HG02840 (cell line): ENCODE measurements at regions not wholly inside any gene's neighbourhood (a gene's known extent, or its start where the extent isn't known, plus 50 kb on each side); places are given as distances from the start of the nearest gene placed in this dataset.

Experiments
- ATAC-seq: cut with Tn5 transposase; IDR thresholded peaks from one replicate; pipeline ENCODE4 v1.9.1; 2021; ENCODE audit warnings: mild to moderate bottlenecking, moderate library complexity, moderate number of reproducible peaks; ENCODE audit not compliant: unreplicated experiment, low FRiP score

DNA sequence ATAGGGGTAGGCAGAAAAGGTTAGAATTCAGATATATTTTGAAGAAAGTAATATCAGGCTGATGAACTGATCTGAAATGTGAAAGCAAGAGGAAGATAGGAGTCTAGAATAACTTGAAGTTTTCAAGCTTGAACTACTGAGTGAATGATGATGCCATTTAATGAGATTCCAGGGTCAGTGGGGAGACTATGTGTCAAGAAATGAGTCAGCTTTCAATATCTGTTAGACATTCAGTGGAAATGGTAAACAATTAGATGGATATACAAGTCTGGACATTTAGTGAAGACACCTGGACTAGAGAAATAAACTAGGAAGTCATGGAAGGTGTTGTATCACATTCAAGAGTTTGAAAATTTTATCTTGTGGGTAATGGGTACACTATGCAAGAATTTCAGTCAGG is 326.9 kb downstream of the FSIP2 start:
- no peak for ATAC-seq

DNA sequence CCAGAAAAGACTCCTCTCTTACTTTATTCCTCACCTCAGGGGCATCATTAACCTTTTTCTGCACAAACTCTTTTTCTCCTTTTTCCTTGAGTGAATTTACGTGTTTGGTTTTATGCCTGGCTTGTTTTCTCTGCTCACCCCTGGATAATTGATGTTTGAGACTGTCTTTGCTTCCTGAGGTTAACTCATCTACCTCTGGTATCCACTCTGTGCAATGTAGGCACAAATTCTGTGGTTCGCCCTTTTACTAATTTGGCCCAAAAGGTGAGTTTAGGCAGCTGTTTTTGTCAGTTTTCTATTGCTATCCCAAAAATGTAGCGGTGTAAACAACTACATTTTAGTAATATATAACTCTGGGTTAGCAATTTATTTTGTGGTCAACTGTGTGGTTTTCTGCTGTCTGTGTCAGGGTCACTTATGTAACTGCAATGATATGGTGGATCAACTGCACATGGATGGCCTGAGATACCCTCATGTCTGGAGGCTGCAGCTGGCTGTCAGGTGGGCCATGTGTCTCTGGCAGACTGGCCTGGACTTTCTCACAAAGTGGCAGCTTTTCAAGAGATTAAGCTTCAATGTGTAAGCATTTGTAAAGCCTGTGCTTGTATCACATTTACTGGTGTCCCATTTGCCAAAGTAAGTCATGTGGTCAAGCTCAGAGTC is 329.7 kb downstream of the FSIP2 start:
- no peak for ATAC-seq

DNA sequence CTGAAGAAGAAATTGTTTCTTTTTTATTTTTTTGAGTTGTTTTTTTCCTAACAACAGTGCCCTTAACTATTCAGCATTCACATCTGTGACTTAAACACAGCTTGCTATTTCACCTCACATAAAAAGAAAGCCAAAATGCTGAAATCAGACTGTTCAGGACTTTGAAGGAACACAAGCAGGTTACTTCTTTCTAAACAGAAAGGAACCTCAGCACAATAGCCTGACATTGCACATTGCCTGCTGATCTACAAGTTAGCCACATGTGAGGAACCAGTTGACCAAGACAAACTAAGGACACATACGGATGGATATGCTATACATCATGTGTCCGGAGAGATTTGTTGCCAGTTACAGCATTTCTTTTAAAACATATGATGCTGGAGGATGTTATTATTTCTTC is 331.1 kb downstream of the FSIP2 start:
- no peak for ATAC-seq

DNA sequence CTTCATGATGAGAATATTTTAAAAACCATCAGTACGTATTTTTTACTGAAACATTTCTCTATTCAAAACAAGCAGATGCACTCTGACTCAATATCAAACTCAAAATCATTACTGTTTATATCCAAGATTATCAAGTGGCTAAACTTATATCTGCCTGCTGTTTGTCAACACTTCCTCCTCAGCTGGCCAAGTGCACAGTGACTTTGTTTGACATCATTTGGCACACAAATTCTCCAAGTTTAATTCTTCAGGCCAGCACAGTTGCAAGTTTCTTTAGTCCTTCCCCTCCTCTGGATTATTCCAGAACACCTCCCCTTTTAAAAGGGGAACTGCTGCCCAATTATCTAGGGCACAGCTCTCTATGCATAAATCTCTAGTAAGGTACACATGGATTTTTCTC is 346.6 kb downstream of the FSIP2 start:
- no peak for ATAC-seq

DNA sequence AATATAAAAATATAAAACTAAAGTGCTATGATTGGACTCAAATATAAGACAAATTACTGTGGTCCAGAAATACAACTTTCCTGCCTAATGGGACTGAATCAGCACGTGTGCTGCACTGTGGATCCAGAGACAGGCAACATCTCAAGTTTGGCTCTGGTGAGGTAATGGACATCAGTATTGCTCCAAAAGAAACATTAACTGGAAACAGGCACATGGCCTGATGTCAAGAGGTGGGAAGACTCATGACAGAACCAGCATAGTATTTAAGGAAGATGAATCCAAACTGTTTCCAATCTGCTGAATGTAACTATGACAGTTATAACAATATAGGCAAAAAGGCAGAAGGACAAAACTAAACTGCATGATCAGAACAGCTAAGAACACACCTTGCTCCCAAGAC is 354.6 kb downstream of the FSIP2 start:
- ATAC-seq: no peak

DNA sequence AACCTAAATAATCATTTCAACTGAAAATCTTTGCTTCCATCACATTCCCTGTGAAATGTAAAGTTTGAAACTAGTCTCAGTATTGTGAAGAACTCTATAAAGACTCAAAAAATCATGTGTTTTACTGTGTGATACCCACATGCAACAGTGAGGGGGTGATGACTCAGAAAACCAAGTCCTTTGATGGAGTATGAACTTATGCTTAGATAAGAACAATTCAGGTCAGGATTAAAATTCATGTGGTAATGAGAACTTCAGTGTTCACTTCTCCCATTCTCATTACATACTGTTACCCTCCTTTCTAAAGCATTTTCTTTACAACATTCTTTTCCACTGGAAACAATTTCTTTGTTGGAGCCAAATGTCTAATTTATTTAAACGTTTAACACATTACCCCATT is 360.2 kb downstream of the FSIP2 start:
- no peak for ATAC-seq

DNA sequence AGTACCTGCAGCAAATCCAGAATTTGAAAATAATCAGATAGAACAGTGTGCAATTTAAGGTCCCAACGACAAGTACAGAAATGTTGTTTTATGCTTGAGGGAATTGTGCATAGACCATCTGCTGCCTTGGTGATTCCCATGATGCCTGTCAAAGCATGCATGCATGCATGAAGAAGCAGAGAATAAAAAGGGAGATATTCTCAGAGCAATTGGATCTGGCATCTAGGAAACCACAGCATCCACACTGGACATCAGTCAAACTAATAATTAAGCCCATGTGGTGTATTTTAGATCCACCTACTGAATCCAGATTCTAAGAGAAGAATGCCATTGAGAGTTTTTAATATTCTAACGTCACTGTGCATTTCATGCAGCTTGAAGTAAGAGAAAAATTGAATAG is 361.2 kb downstream of the FSIP2 start:
- ATAC-seq: no peak

DNA sequence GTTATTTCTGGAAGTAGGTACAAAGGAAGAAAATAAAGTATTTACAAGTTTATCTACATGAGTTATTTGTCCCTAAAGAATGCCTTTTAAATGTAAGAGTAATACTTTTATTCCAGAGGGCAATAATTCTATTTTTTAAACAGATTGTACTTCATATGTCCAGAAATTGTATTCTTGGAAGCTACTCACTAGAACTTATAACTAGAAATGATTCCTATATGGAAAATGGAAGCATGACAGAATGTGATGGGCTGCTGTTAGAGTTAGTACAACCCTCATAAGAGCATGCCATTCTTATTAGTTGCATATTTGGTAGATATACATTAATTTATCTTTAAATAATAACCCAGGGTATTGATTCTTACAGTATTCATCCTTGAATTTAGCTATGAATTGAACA is 362.0 kb downstream of the FSIP2 start:
- no peak for ATAC-seq

DNA sequence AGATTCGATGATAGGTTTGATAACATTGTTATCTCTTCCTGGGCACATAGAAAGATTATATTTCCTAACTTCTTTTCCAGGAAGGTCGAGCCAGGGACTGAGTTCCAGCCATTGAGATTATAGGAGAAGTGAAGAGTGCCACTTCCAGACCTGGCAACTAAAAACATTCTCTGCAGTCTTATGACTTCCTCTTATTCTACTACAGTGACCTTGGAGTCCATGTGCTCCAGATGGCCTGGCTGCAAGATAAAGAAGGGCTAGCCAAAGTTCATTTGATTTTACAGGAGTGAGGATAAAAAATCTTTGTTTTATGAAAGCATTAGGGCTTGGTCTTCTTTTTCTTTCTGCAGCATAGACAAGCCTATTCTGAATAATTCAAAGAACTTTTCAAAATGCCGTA is 363.0 kb downstream of the FSIP2 start:
- ATAC-seq: no peak

DNA sequence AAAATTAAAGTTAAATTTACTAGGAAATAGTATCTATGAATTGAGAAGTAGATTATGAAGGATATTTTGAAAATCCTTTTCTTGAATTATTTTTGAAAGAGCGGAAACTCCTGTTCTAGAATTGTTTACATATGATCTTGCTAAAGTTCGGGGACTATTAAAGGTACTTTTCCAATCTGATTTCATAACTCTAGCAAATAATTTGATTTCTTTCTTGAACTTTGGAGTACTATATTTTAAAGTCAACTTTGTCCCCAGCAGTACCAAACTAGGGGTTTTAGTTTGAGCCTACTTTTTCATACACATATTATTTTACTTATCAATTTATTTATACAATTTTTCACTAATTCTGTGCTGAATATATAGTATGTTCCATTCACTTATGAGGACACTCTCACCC is 364.7 kb downstream of the FSIP2 start:
- no peak for ATAC-seq

DNA sequence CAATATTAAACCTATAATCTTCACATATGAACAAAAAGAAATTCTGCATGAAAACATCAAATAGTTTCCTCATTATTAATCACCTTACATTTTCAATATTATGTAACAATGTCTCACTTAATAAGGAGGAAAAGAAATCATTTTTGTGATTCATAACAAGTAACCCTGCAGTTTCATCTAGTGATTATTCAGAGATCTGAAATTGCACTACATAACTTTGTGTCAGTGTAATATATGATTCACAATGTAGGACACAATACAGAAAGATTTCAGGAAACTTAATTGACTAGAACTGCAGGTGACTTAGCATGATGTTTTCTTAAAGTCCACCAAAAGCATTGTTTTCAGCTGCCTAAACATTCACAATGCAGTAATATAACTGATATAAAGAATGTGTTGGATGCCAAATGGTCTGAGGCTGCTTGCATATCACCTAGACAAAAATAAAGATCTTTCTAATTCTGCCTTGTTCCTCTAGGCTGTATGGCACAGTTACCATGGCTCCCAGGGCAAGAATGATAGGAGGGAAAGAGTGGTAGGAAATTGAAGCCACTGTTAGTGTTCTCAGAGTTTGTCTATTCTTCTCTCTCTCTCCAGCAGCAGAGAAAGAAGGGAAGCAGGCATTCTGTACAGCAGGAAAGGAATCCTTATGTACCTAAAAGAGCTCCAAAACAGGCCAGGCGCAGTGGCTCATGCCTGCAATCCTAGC is 366.6 kb downstream of the FSIP2 start:
- no peak for ATAC-seq

DNA sequence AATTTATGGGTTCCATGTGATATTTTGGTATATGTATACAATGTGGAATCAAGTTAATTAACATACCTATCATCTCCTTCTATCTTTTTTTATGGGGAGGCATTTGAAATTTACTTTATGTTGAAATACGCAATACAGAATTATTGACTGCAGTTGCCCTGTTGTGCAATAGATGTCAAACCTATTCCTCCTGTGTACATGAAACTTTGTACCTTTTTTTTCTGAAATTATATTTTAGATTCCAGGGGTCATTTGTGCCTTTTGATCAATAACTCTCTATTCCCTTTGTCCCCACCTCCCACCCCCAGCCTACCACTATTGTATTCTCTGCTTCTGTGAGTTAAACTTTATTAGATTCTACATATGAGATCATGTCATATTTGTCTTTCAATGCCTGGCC is 369.9 kb downstream of the FSIP2 start:
- no peak for ATAC-seq

DNA sequence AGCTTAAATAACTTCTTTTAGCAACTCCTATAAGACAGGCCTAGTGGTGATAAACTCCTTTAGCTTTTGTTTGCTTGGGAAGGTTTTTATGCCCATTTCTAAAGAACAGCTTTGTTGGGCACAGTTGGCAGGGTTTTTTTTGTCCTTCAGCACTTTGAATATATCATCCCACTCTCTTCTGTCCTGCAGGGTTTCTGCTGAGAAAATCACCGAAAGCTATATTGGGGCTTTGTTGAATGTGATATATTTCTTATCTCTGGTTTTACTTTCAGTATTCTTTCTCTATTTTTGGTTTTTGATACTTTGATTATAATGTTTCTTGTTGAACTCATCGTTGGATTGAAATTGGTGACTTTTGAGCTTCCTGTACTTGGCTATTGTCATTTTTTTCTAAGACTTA is 372.8 kb upstream of the ZC3H15 start:
- ATAC-seq: no peak

DNA sequence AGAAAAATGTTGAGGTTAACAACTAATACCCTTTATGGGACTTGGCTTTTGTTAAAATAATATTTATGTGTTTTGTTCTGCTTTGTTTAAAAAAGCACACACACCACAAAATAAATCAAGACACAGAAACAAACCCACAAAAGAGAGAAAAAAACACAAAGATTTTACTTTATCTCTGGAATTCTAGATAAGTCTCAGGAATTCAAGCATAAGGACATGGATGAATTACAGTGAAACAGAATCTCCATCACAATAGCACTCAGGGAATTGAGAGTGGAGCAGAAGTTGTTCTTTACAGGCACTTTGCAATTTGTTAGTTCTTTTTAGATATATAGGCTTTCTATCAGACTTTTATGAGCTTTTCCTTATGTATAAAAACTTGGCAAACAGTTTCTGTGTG is 360.9 kb upstream of the ZC3H15 start:
- no peak for ATAC-seq

DNA sequence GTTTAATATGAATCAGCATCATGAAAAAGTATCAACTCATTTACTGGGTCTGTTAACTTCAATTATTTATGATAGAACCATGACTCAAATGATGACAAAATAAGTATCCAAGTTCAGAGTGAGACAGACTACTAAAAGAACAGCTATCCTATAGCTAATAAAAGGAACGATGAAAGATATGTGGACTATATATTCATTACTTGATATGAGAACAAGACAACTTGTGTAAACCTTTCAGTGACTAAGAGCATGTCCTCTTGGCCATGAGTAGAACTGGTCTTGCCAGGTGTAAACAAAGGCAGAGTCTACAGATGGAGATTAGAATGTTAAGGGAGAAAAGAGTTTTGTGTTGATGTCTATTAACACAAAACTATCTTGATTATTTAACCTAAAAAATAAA is 360.4 kb upstream of the ZC3H15 start:
- ATAC-seq: no peak

DNA sequence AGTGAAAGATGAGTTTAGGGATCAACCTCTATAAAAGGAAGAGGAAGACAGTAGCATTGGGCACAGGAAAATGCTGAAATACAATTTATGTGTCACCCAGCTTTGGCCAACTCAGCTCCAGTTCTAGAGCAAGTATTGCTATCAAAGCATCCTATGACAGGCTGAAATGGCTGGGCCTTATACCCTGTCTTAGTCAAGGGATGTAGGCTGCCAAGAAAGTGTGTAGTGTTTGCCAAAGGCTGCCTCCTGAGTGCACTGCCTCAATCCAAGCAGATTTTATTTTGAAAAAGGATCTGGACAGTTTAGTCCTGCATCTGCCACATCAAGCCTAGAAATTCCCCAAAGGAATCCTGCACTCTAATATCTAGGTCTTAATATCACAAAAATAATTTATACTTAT is 359.9 kb upstream of the ZC3H15 start:
- ATAC-seq: no peak

DNA sequence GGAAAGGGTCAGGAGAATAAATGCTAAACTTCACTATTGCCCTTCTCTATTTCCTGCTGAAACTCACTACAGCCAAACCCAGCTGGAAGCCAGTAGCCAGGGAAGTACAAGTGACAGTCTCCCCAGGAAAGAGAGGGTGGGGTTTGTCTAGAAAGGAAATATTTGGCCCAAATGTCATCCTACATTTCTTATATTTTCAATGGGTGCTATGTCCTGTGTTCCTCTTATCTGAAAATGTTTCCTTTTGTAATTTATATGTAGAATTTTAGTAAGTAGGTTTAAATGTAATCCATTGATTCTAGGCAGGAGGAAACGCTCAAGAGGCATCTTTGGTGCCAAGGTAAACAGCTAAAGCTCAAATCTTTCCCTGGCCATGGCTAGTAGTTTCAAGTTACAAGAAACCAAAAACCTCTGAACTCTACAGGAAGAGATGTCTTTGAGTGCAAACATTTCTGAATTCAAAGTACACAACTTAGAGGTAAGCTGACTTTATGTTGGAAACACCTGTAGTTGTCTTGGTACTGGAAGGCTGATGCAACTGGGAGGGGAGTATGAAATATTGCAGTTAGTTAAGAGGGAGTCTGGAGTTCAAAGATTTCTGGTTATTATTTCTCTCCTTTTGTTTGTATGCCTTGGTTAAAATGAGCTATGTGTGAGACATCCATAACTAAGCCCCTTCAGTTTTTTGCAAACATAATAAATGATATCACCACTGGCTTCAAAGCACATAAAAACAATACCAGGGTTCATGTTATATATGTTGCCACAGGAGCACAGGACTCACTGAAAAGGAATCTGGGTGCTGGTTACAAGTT is 356.1 kb upstream of the ZC3H15 start:
- ATAC-seq: no peak

DNA sequence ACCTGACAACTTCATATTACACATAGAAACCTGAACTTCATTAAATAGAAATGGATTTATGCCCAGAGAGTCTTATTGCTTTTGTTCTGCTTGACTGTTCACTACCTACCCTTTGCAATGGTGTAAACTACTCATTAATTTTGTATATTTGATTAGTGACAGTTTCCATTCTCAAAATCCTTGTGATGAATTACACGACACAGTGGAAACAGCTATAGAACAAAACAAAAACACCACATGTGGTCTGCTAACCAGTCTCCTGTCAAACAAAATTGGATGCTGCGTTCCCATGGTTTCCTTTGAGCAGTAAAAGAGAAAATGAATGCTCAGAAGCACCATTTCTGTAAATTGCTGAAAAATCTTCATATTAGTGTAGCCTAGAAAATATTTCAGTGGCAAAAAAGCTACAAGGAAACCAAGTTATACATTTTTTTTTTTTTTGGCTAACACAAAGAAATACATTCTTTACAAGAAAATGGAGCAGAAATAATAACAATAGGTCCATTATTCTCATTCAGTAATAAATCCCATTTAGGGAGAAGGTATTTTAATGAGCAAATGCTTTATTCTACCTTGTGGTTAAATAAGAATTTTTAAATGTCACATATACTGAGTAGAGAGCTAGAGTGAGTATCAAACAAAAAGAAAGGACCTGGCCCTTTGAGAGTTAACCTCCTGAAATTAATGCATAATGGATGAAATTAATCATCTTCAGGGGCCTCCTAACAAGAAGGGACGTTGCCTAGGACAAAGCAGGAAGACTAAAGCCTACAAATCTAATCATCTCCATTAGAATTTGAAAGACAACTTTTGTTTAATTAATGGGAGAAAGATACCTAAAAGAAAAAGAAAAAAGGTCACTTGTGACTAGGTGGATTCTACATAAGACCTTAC is 355.1 kb upstream of the ZC3H15 start:
- ATAC-seq: no peak

DNA sequence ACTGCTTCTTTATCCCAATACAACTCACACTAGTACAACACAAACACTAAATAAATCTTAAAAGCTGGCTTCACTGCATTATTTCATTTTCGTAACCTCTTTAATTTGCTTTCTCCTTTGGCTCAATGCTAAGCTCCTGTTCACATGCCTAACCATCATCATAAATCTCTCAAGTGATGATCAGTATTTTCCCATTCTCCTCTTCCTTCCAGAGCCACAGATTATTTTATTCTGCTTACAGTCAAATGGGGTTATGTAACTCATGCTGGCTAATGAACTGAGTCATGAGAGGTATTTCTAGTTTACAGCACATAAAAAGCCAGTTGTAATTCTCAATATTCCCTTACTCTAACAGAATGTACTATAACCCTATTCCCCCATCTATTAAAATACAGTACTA is 350.4 kb upstream of the ZC3H15 start:
- no peak for ATAC-seq

DNA sequence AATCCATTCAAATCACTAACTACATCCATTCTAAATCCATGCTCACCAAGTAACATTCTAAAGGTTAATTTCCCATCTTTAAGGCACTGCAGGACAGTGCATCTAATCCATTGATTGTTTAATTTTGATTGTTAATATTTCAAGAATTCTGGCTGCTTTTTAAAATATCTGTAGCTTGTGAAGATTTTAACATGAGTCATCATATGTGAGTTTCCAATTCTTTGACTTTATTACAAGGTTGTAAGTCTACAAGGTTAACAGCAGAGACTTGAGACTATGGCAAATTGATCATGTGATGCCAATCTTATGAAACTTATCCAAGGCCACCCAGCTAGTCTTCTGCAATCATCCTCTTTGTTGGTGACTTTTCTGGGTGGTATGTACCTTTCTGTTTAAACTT is 349.2 kb upstream of the ZC3H15 start:
- no peak for ATAC-seq

DNA sequence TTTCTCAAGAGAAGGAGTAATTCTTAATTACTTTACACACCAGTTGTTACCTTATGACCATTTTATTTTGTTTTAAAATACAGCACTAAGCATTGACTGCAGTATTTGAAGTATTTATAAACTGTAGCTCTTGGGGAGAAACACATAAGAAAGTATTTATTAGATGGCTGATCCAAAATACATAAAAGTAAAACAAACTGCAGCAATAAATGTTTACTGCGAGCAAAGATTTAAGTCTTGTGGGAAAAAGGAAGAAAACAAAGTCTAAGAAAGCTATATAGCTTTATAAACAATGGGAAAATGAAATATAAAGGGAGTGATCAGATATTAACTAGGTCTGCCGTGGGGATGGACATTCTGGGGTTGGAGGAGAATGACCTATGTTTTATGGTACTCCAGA is 347.2 kb upstream of the ZC3H15 start:
- ATAC-seq: no peak
